HTR-8/SVneo (cell line): ENCODE measurements at regions not wholly inside any gene's neighbourhood (a gene's known extent, or its start where the extent isn't known, plus 50 kb on each side); places are given as distances from the start of the nearest gene placed in this dataset.
A peak's percentile ranks its signal among the peaks of the same experiment; 100 is the strongest.

Source experiments
- DNase-seq: peaks from one replicate; pipeline ENCODE4 v3.0.0; 2011; ENCODE audit warnings: low spot score, mixed read lengths; ENCODE audit not compliant: insufficient read length
- FAIRE-seq: peaks from 2 replicates; lab custom pipeline; 2011; peaks lifted over from hg19 to GRCh38; lab: Jason Lieb, UNC

GRCh38 chr5:160175438-160176218, 53.7 kb upstream of the FABP6 start:
- DNase-seq (peak; percentile 34), FAIRE-seq (no peak)

GRCh38 chr5:160174780-160175437, 54.4 kb upstream of the FABP6 start:
- no peak for FAIRE-seq

GRCh38 chr5:160174290-160174689, 55.0 kb upstream of the FABP6 start:
- FAIRE-seq, result no peak

More at GRCh38 chr5:160174780-160175437, 54.4 kb upstream of the FABP6 start:
- no peak for DNase-seq

GRCh38 chr5:160171666-160172065, 52.4 kb upstream of the PWWP2A start:
- no peak for DNase-seq
- no peak for FAIRE-seq

More at GRCh38 chr5:160174290-160174689, 55.0 kb upstream of the FABP6 start:
- no peak for DNase-seq

GRCh38 chr5:160169326-160169725, 50.1 kb upstream of the PWWP2A start:
- FAIRE-seq, result no peak
- DNase-seq, result peak; percentile 73
